H9 (cell line): ENCODE measurements at regions not wholly inside any gene's neighbourhood (a gene's known extent, or its start where the extent isn't known, plus 50 kb on each side); places are given as distances from the start of the nearest gene placed in this dataset.

Source experiments
- DNase-seq: peaks from one replicate; pipeline ENCODE4 v3.0.0-alpha.2; 2017
- H2AFZ ChIP-seq: one replicate; pipeline ENCODE4 v1.6.1; 2013; ENCODE audit warnings: mild to moderate bottlenecking, low read length, control low read depth, moderate library complexity
- H2AK5ac ChIP-seq: 2 replicates; pipeline ENCODE4 v1.6.1; 2013; ENCODE audit warnings: low read length, control low read depth, mixed read lengths; ENCODE audit not compliant: insufficient read length
- H2BK120ac ChIP-seq: one replicate; pipeline ENCODE4 v1.6.1; 2013; ENCODE audit warnings: low read depth, mild to moderate bottlenecking, low read length, control low read depth, inconsistent platforms; ENCODE audit not compliant: poor library complexity, severe bottlenecking
- H2BK12ac ChIP-seq: 2 replicates; pipeline ENCODE4 v1.6.1; 2013; ENCODE audit warnings: low read length, control low read depth, mixed read lengths, low read depth; ENCODE audit not compliant: insufficient read length
- H2BK15ac ChIP-seq: 2 replicates; pipeline ENCODE4 v1.6.1; 2013; ENCODE audit warnings: low read depth, low read length, control low read depth
- H2BK20ac ChIP-seq: one replicate; pipeline ENCODE4 v1.6.1; 2013; ENCODE audit warnings: low read depth, mild to moderate bottlenecking, low read length, control low read depth, inconsistent platforms; ENCODE audit not compliant: poor library complexity, severe bottlenecking
- H2BK5ac ChIP-seq: 2 replicates; pipeline ENCODE4 v1.6.1; 2013; ENCODE audit warnings: low read length, control low read depth, mixed read lengths; ENCODE audit not compliant: insufficient read length
- H3K14ac ChIP-seq: 2 replicates; pipeline ENCODE4 v1.6.1; 2013; ENCODE audit warnings: low read length, control low read depth; ENCODE audit not compliant: insufficient read depth
- H3K18ac ChIP-seq: 2 replicates; pipeline ENCODE4 v1.6.1; 2013; ENCODE audit warnings: low read depth, mild to moderate bottlenecking, mixed read lengths, low read length, control low read depth; ENCODE audit not compliant: insufficient read length
- H3K23ac ChIP-seq: 2 replicates; pipeline ENCODE4 v1.6.1; 2013; ENCODE audit warnings: low read length, control low read depth, mixed read lengths, low read depth; ENCODE audit not compliant: insufficient read length
- H3K23me2 ChIP-seq: 2 replicates; pipeline ENCODE4 v1.6.1; 2013; ENCODE audit warnings: low read depth, mild to moderate bottlenecking, mixed read lengths, low read length, control low read depth; ENCODE audit not compliant: insufficient read length, poor library complexity, severe bottlenecking
- H3K27ac ChIP-seq: 2 replicates; pipeline ENCODE4 v1.5.1; 2013; ENCODE audit warnings: low read length, control low read depth, mixed read lengths, low read depth; ENCODE audit not compliant: insufficient read length
- H3K27me3 ChIP-seq: 2 replicates; pipeline ENCODE4 v1.6.1; 2013; ENCODE audit warnings: low read length, control low read depth, inconsistent platforms; ENCODE audit not compliant: insufficient read depth
- H3K4ac ChIP-seq: 2 replicates; pipeline ENCODE4 v1.6.1; 2013; ENCODE audit warnings: low read depth, mild to moderate bottlenecking, control low read depth, inconsistent platforms, low read length, moderate library complexity
- H3K4me1 ChIP-seq: 2 replicates; pipeline ENCODE4 v1.6.1; 2013; ENCODE audit warnings: low read length, control low read depth, inconsistent platforms; ENCODE audit not compliant: insufficient read depth
- H3K4me2 ChIP-seq: 2 replicates; pipeline ENCODE4 v1.6.1; 2013; ENCODE audit warnings: low read length, control low read depth, mixed read lengths; ENCODE audit not compliant: insufficient read length, insufficient read depth
- H3K56ac ChIP-seq: 2 replicates; pipeline ENCODE4 v1.6.1; 2013; ENCODE audit warnings: low read depth, mild to moderate bottlenecking, mixed read lengths, low read length, control low read depth; ENCODE audit not compliant: insufficient read length
- H3K79me1 ChIP-seq: 2 replicates; pipeline ENCODE4 v1.6.1; 2013; ENCODE audit warnings: low read depth, mild to moderate bottlenecking, moderate library complexity, low read length, control low read depth, inconsistent platforms; ENCODE audit not compliant: insufficient read depth, poor library complexity, severe bottlenecking
- H3K79me2 ChIP-seq: 2 replicates; pipeline ENCODE4 v1.6.1; 2013; ENCODE audit warnings: low read length, control low read depth, inconsistent platforms; ENCODE audit not compliant: insufficient read depth
- H3K9ac ChIP-seq: 2 replicates; pipeline ENCODE4 v1.6.1; 2013; ENCODE audit warnings: low read length, control low read depth, mixed read lengths; ENCODE audit not compliant: insufficient read length; ENCODE audit errors: extremely low read depth
- H3K9me3 ChIP-seq: one replicate; pipeline ENCODE4 v1.6.1; 2013; ENCODE audit warnings: low read depth, low read length, inconsistent platforms; ENCODE audit not compliant: control insufficient read depth
- H3T11ph ChIP-seq: one replicate; pipeline ENCODE4 v1.6.1; 2013; ENCODE audit warnings: mild to moderate bottlenecking, low read length, control low read depth, inconsistent platforms
- H4K20me1 ChIP-seq: one replicate; pipeline ENCODE4 v1.6.1; 2013; ENCODE audit not compliant: control insufficient read depth, insufficient read length, insufficient read depth
- H4K5ac ChIP-seq: 2 replicates; pipeline ENCODE4 v1.6.1; 2013; ENCODE audit warnings: low read depth, mild to moderate bottlenecking, mixed read lengths, low read length, control low read depth; ENCODE audit not compliant: insufficient read length
- H4K8ac ChIP-seq: replicated peaks from 2 replicates; pipeline ENCODE4 v1.6.1; 2013; ENCODE audit warnings: low read length, control low read depth, mixed read lengths, low read depth; ENCODE audit not compliant: insufficient read length
- H4K91ac ChIP-seq: 2 replicates; pipeline ENCODE4 v1.6.1; 2013; ENCODE audit warnings: low read depth, mild to moderate bottlenecking, moderate library complexity, mixed read lengths, low read length, control low read depth; ENCODE audit not compliant: insufficient read length
- H3K27ac Mint-ChIP-seq, 3 experiments: 2 replicates in 2 of 3; 3 replicates in 1 of 3; pipeline ENCODE4 v1.8.0; 2020 to 2021; ENCODE audit warnings: mixed read lengths in 3 of 3, mild to moderate bottlenecking in 1 of 3, moderate library complexity in 1 of 3
- H3K27me3 Mint-ChIP-seq: 2 replicates; pipeline ENCODE4 v1.8.0; 2021; ENCODE audit warnings: low read depth, mild to moderate bottlenecking, moderate library complexity, mixed read lengths
- H3K36me3 Mint-ChIP-seq, 3 experiments: 2 replicates in 2 of 3; 3 replicates in 1 of 3; pipeline ENCODE4 v1.8.0; 2020 to 2021; ENCODE audit warnings: low read depth in 3 of 3, mixed read lengths in 3 of 3; ENCODE audit not compliant: insufficient read depth in 1 of 3
- H3K4me1 Mint-ChIP-seq, 2 experiments: 2 replicates each; pipeline ENCODE4 v1.8.0; 2020; ENCODE audit warnings: mixed read lengths in 2 of 2
- H3K4me3 Mint-ChIP-seq, 2 experiments: 2 replicates in 1 of 2; 3 replicates in 1 of 2; pipeline ENCODE4 v1.8.0; 2020 to 2021; ENCODE audit warnings: mild to moderate bottlenecking in 2 of 2, mixed read lengths in 2 of 2, moderate library complexity in 1 of 2
- H3K9me3 Mint-ChIP-seq, 2 experiments: 2 replicates in 1 of 2; 3 replicates in 1 of 2; pipeline ENCODE4 v1.8.0; 2020; ENCODE audit warnings: mild to moderate bottlenecking in 2 of 2, mixed read lengths in 2 of 2, moderate library complexity in 1 of 2
- WGBS: extraction: QIAGEN DNeasy Blood & Tissue Kit; methylation state at CpG from one replicate; pipeline ENCODE4 v1.1.7; 2013; ENCODE audit warnings: missing lambda C conversion rate, low lambda C conversion rate, mixed read lengths; ENCODE audit not compliant: insufficient read length; ENCODE audit errors: extremely low coverage; 5-methylcytosine and 5-hydroxymethylcytosine counted together
- TF ChIP-seq, protein P1 (sequence below): fragments of 200-600 bp; sonication (generic); conservative IDR thresholded peaks from 3 replicates; pipeline ENCODE4 v1.8.0; 2021; ENCODE audit warnings: antibody characterized with exemption, mild to moderate bottlenecking

GRCh38 chr7:52537051-52537450 lies 498.4 kb upstream of the POM121L12 start:
- H4K20me1 ChIP-seq, result no peaks in the 10 kb centered on the region
- no peak overlapping the region for H4K91ac ChIP-seq
- H2BK5ac ChIP-seq, result no peak overlapping the region
- no peak overlapping the region for H3K56ac ChIP-seq
- no peak overlapping the region for H3T11ph ChIP-seq
- no peak overlapping the region for H4K8ac ChIP-seq
- no peak for DNase-seq
- H3K4ac ChIP-seq, result no peak overlapping the region
- H3K27ac Mint-ChIP-seq, result no peak overlapping the region
- no peaks in the 10 kb centered on the region for H3K4me1 ChIP-seq
- no peak overlapping the region for H3K23ac ChIP-seq
- no peak overlapping the region for H2BK15ac ChIP-seq
- peaks cover 18 to 20% of the 10 kb centered on the region in 2 experiments for H3K9me3 Mint-ChIP-seq
- H2BK20ac ChIP-seq, result no peak overlapping the region
- peaks cover 20 to 23% of the 10 kb centered on the region in 2 experiments for H3K4me1 Mint-ChIP-seq
- H3K9me3 ChIP-seq, result no peaks in the 10 kb centered on the region
- no peak overlapping the region for H4K5ac ChIP-seq
- no peaks in the 10 kb centered on the region for H3K79me1 ChIP-seq
- no peaks in the 10 kb centered on the region for H3K27me3 ChIP-seq
- no peak overlapping the region for H2AK5ac ChIP-seq
- H2BK120ac ChIP-seq, result no peak overlapping the region
- H3K36me3 Mint-ChIP-seq, result peaks cover 20 to 41% (median 24%) of the 10 kb centered on the region in 3 experiments
- H3K27me3 Mint-ChIP-seq, result no peaks in the 10 kb centered on the region
- H3K4me3 Mint-ChIP-seq, result no peak overlapping the region
- H3K27ac ChIP-seq, result no peak overlapping the region
- TF ChIP-seq, protein P1, sequence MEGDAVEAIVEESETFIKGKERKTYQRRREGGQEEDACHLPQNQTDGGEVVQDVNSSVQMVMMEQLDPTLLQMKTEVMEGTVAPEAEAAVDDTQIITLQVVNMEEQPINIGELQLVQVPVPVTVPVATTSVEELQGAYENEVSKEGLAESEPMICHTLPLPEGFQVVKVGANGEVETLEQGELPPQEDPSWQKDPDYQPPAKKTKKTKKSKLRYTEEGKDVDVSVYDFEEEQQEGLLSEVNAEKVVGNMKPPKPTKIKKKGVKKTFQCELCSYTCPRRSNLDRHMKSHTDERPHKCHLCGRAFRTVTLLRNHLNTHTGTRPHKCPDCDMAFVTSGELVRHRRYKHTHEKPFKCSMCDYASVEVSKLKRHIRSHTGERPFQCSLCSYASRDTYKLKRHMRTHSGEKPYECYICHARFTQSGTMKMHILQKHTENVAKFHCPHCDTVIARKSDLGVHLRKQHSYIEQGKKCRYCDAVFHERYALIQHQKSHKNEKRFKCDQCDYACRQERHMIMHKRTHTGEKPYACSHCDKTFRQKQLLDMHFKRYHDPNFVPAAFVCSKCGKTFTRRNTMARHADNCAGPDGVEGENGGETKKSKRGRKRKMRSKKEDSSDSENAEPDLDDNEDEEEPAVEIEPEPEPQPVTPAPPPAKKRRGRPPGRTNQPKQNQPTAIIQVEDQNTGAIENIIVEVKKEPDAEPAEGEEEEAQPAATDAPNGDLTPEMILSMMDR, result no peak
- no peak overlapping the region for H2AFZ ChIP-seq
- no peak overlapping the region for H3K18ac ChIP-seq
- no CpG with 5 or more reads among the region's 4 CpGs for WGBS
- H3K23me2 ChIP-seq, result no peaks in the 10 kb centered on the region
- no peak overlapping the region for H3K9ac ChIP-seq
- no peak overlapping the region for H3K4me2 ChIP-seq
- H3K79me2 ChIP-seq, result no peaks in the 10 kb centered on the region
- no peak overlapping the region for H2BK12ac ChIP-seq
- H3K14ac ChIP-seq, result no peak overlapping the region
